ENCODE measurements at regions not wholly inside any gene's neighbourhood (a gene's known extent, or its start where the extent isn't known, plus 50 kb on each side); places are given as distances from the start of the nearest gene placed in this dataset.

- TF ChIP-seq POLR2AphosphoS5 (IDR thresholded peaks at IDR 0.05) (no peak), CTCF (IDR thresholded peaks at IDR 0.05) (no peak)
Observed at GRCh38 chr1:212224102-212224501, 61.1 kb upstream of the PPP2R5A start.
